ENCODE measurements at regions not wholly inside any gene's neighbourhood (a gene's known extent, or its start where the extent isn't known, plus 50 kb on each side); places are given as distances from the start of the nearest gene placed in this dataset.

DNA sequence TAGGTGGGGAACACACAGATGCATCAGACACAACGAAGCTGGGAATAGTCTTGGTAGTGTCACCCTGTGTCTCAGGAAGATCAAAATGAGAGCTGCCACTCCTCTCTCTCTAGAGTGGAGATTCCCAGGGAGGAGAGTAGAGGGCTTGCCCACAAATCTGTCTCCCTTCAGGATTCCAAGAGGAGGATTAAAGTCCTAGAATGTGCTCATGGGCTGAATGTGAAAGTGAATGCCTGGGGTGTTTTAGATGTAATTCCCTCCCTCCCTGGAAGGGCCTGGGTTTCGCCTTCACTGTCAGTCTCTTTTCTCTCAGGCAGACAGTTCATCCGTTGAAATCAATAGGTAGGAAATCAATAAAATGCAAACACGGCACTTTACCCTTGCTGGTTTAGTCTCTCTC, 282.6 kb upstream of the PPARGC1A start:
- no peak for DNase-seq (ENCODE audit: low read depth)
- H3K4me3 ChIP-seq (ENCODE audit: low read length): no peak overlapping the region
- TF ChIP-seq, protein P1, sequence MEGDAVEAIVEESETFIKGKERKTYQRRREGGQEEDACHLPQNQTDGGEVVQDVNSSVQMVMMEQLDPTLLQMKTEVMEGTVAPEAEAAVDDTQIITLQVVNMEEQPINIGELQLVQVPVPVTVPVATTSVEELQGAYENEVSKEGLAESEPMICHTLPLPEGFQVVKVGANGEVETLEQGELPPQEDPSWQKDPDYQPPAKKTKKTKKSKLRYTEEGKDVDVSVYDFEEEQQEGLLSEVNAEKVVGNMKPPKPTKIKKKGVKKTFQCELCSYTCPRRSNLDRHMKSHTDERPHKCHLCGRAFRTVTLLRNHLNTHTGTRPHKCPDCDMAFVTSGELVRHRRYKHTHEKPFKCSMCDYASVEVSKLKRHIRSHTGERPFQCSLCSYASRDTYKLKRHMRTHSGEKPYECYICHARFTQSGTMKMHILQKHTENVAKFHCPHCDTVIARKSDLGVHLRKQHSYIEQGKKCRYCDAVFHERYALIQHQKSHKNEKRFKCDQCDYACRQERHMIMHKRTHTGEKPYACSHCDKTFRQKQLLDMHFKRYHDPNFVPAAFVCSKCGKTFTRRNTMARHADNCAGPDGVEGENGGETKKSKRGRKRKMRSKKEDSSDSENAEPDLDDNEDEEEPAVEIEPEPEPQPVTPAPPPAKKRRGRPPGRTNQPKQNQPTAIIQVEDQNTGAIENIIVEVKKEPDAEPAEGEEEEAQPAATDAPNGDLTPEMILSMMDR (IDR thresholded peaks at IDR 0.05; ENCODE audit: insufficient read depth, low read depth, low read length, missing control alignments): no peak

DNA sequence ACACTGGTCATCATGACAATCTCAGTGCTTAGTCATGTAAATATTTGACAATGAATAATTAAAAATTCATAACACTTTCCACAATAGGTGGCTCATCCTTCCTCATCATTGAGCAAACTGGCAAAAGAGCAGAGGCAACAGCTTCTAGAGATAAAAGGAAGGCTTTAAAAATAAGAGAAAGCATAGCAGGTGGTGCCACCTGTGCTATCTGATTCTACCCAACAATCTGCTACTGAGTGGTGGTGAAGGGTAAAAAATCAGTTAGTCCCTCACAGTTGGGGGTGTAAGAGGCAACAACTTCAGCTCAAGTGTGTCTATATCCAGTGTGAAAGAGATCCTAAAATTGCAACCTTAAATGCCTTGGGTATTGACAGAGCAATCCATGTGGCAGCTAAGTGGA, 280.1 kb upstream of the PPARGC1A start:
- DNase-seq (ENCODE audit: low read depth): peak; percentile 4
- TF ChIP-seq, protein P1 (IDR thresholded peaks at IDR 0.05; ENCODE audit: insufficient read depth, low read depth, low read length, missing control alignments): no peak
- no peak overlapping the region for H3K4me3 ChIP-seq (ENCODE audit: low read length)

DNA sequence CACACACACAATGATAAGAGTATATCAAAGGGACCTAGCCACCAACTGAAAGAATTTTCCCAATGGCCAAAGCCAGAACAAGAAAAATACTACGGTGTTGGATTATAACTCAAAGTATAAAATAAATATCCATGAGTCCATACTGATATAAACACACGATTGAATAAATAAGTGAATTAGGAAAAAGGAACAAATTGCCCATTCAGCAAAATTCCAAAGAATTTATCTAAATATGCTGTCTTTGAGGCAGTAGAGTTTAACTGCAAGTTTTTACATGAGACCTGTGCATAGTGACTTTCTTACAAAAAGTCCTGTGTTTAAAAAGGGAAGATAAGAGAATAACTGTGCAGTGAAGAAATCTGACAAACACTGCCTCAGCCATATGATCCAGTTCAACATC, 278.8 kb upstream of the PPARGC1A start:
- no peak overlapping the region for H3K4me3 ChIP-seq (ENCODE audit: low read length)
- TF ChIP-seq, protein P1 (IDR thresholded peaks at IDR 0.05; ENCODE audit: insufficient read depth, low read depth, low read length, missing control alignments): no peak
- DNase-seq (ENCODE audit: low read depth): no peak

DNA sequence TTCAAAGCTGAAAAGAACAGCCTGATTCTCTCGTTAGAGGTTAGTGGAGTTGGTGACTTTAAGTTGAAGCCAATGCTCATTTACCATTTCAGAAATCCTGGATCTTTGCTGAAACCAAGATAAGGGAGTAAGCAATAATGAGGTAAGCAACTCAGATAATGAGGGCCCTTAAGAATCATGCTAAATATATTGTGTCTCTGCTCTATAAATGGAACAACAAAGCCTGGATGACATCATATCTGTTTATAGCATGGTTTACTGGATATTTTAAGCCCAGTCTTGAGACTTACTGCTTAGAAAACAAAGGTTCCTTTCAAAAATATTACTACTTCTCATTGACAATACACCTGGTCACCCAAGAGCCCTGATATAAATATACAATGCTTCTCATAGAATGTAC, 276.7 kb upstream of the PPARGC1A start:
- no peak overlapping the region for H3K4me3 ChIP-seq (ENCODE audit: low read length)
- TF ChIP-seq, protein P1 (IDR thresholded peaks at IDR 0.05; ENCODE audit: insufficient read depth, low read depth, low read length, missing control alignments): no peak
- no peak for DNase-seq (ENCODE audit: low read depth)

DNA sequence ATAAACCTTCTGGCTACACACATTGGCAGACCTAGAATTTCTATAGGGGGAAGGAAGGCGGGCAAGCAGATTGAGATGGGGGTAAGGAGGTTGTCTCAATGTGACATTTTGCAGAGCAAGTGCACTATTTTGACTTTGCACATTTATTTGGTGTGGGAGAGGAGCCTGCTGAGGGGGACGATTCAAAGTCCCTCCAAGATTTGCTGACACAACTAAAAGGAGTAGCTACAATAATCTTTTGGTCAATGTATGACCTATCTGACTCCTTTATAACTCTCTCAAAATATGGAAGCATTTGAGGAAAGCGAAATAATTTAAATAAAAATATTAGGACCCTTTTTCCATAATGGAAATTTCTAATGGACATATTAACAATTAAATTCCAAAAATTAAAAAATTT, 274.9 kb upstream of the PPARGC1A start:
- TF ChIP-seq, protein P1 (IDR thresholded peaks at IDR 0.05; ENCODE audit: insufficient read depth, low read depth, low read length, missing control alignments): no peak
- no peak overlapping the region for H3K4me3 ChIP-seq (ENCODE audit: low read length)
- DNase-seq (ENCODE audit: low read depth): no peak

DNA sequence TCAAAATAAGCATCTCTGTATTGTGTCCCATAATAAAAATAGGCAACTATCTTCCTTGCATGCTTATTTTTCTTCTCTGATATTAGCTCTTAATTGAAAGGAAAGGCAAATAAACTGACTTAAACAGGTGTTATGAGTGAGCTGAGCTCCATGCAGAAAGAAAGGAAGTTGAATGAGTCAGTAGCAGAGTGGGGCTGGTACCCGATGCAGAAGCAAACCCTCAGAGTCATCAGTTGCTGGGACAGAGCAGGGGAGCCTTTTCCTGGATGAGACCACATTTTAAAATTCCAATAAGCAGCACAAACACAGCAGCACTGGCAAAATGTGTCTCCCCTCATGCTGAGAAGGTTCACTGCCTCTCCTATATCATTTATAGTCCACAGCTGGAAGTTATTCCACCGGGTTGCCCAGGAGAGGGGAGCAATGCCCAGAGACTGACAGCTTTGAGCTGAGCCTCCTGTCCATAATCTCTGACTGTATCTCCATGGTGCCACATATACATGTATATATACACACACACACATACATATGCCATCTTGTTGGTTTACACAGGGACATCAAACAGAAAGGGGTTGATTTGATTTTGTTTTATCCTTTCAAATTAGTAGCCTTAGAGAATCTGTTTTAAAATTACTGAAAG, 274.3 kb upstream of the PPARGC1A start:
- TF ChIP-seq, protein P1 (IDR thresholded peaks at IDR 0.05; ENCODE audit: insufficient read depth, low read depth, low read length, missing control alignments): no peak
- H3K4me3 ChIP-seq (ENCODE audit: low read length): no peak overlapping the region
- peak; percentile 37 for DNase-seq (ENCODE audit: low read depth)

DNA sequence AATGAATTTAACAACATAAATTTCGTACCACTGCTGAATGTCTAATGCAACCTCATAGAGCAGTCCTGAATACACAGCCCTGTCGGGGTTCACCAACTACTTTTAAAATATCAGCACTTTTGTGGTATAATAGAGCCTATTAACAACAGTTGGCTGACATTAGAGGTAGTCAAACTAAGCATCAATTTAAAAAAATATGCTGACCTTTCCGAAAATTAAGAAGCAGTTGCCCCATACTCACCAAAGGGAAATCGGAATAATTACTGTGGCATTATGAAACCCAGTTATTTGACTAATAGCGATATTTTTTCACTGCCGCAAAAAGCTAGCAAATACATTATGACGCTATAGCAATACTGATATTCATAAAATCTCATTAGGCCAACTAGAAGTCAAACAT, 273.5 kb upstream of the PPARGC1A start:
- TF ChIP-seq, protein P1 (IDR thresholded peaks at IDR 0.05; ENCODE audit: insufficient read depth, low read depth, low read length, missing control alignments): no peak
- DNase-seq (ENCODE audit: low read depth): no peak
- no peak overlapping the region for H3K4me3 ChIP-seq (ENCODE audit: low read length)
